ENCODE measurements at regions not wholly inside any gene's neighbourhood (a gene's known extent, or its start where the extent isn't known, plus 50 kb on each side); places are given as distances from the start of the nearest gene placed in this dataset.

GRCh38 chr15:70432924-70433495 is 330.3 kb downstream of the UACA start:
- no peak for TF ChIP-seq CTCF (conservative IDR thresholded peaks at IDR 0.05)
- H3K4me1 Mint-ChIP-seq (ENCODE audit: unreplicated experiment): peaks cover 34% of the 10 kb centered on the region
- H3K9me3 Mint-ChIP-seq: peaks cover 5% of the 10 kb centered on the region
- H3K4me3 Mint-ChIP-seq: no peak overlapping the region
- DNase-seq (ENCODE audit: extremely low spot score, unreplicated experiment): no peak
- H3K27me3 Mint-ChIP-seq: peaks cover 12% of the 10 kb centered on the region
- H3K27ac Mint-ChIP-seq: no peak overlapping the region
- no peaks in the 10 kb centered on the region for H3K36me3 Mint-ChIP-seq

GRCh38 chr15:70431854-70432253 is 331.5 kb downstream of the UACA start:
- TF ChIP-seq CTCF (conservative IDR thresholded peaks at IDR 0.05): no peak
- Mint-ChIP-seq H3K4me1 (ENCODE audit: unreplicated experiment) (peaks cover 27% of the 10 kb centered on the region), H3K9me3 (peaks cover 5% of the 10 kb centered on the region), H3K4me3 (no peak overlapping the region), H3K36me3 (no peaks in the 10 kb centered on the region), H3K27ac (no peak overlapping the region), H3K27me3 (peaks cover 12% of the 10 kb centered on the region)
- DNase-seq (ENCODE audit: extremely low spot score, unreplicated experiment): no peak

GRCh38 chr15:70430069-70430468 is 332.4 kb upstream of the TLE3 start:
- Mint-ChIP-seq H3K4me1 (ENCODE audit: unreplicated experiment) (peaks cover 30% of the 10 kb centered on the region), H3K36me3 (no peaks in the 10 kb centered on the region), H3K9me3 (peaks cover 5% of the 10 kb centered on the region), H3K27me3 (peaks cover 20% of the 10 kb centered on the region), H3K27ac (no peak overlapping the region), H3K4me3 (no peak overlapping the region)
- TF ChIP-seq CTCF (conservative IDR thresholded peaks at IDR 0.05): no peak
- DNase-seq (ENCODE audit: extremely low spot score, unreplicated experiment): no peak

- H3K27ac Mint-ChIP-seq: no peak overlapping the region
- H3K9me3 Mint-ChIP-seq: peaks cover 5% of the 10 kb centered on the region
- no peak for DNase-seq (ENCODE audit: extremely low spot score, unreplicated experiment)
- no peak overlapping the region for H3K4me3 Mint-ChIP-seq
- H3K4me1 Mint-ChIP-seq (ENCODE audit: unreplicated experiment): peaks cover 24% of the 10 kb centered on the region
- H3K36me3 Mint-ChIP-seq: no peaks in the 10 kb centered on the region
- TF ChIP-seq CTCF (conservative IDR thresholded peaks at IDR 0.05): no peak
- peaks cover 22% of the 10 kb centered on the region for H3K27me3 Mint-ChIP-seq
Observed at GRCh38 chr15:70429056-70429722, 331.5 kb upstream of the TLE3 start.

- no peak for DNase-seq (ENCODE audit: extremely low spot score, unreplicated experiment)
- Mint-ChIP-seq H3K27me3 (peaks cover 22% of the 10 kb centered on the region), H3K9me3 (peaks cover 5% of the 10 kb centered on the region), H3K27ac (no peak overlapping the region), H3K36me3 (no peaks in the 10 kb centered on the region), H3K4me1 (ENCODE audit: unreplicated experiment) (peaks cover 16% of the 10 kb centered on the region), H3K4me3 (no peak overlapping the region)
- TF ChIP-seq CTCF (conservative IDR thresholded peaks at IDR 0.05): no peak
Observed at GRCh38 chr15:70428211-70428822, 330.6 kb upstream of the TLE3 start.
